Astrocyte of the hippocampus (primary cell): ENCODE measurements at regions not wholly inside any gene's neighbourhood (a gene's known extent, or its start where the extent isn't known, plus 50 kb on each side); places are given as distances from the start of the nearest gene placed in this dataset.
"Not testable (repeated sequence)": the region's sequence is repeated elsewhere in the genome, so short reads cannot be mapped to it uniquely, and the experiment has no call there.

Experiments
- DNase-seq: peaks from one replicate; pipeline ENCODE4 v3.0.0; 2011; ENCODE audit warnings: low read depth, low spot score

GRCh38 chr15:79492065-79492464, 59.9 kb downstream of the MINAR1 start:
- no peak for DNase-seq

DNA sequence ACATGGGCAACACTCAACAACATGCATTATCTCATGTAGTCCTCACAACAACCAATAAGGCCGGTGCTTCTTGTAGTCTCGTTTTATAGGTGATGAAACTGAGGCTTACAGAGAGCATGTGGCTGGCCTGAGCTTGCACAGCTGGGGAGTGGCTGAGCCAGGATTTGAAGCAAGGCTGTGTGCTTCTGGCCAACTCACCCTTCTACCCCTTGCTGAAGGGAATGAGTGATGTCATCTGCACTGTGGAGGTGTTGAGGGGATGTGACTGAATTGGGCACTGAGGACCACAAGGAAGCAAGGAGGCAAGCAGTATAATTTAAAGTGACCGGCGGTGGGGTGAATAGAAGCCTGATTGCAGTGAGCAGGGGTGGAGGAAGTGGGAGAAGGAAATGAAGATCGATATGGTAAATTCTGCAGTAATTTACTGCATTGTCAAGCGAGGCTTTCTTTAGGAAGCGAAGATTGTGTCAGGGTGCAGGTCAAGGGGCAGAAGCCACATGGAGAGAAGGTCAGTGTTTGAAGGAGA, 62.3 kb downstream of the MINAR1 start:
- DNase-seq, result no peak

DNA sequence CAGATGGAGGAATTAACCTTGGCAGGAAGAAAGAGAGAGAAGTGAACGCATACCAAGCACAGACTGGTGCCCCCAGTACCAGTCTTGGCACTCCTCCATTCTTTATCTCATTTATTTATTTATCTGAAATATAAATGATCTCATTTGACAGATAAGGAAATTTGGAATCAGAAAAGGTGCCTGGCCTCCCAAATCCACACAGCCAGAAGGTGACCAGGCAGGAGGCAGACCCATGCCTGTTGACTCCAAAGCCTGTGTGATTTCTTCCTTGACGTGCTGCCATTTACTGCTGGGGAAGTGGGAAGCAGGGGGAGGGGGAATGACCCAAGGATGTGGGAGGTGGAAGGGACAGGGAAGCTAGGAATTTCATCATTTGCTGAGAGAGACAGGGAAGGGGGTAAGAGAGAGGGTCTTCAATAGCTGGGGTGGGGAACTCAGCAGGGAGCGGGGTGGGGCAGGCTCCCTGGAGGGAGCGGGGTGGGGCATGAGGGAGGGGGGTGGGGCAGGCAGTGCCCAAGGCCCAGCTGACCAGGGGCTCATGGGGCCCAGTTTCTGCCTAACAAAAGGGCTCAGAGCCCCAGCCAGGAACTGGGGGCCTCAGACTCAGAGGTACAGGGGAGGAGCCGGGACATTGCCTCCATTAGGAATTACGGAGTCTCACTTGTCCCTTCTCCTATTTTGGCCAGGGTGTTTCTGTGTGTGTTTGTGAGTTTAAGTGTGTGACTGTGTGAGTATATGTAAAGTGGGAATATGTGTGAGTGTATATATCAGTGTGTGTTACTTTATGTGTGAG, 63.0 kb downstream of the MINAR1 start:
- no peak for DNase-seq

DNA sequence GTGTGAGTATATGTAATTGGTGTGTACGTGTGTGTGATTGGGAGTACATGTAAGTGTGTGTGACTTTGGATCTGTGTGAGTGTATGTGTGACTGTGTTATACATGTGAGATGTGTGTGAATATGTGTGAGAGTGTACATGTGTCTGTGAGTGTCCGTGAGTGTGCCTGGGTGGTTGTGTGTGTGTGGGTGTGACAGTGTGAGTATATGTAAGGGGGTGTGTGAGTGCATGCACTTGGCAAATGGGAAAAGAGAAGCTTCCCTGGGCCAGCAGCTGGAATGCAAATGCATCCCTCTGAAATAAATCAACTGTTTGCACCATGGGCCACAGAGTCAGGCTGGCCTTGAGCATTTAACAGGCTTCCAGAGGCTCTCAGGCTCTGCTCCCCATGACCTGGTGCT, 63.6 kb downstream of the MINAR1 start:
- DNase-seq, result no peak

- no peak for DNase-seq
Observed at GRCh38 chr15:79496838-79497237, 64.7 kb downstream of the MINAR1 start.

GRCh38 chr15:79501086-79501485, 69.0 kb downstream of the MINAR1 start:
- no peak for DNase-seq

DNA sequence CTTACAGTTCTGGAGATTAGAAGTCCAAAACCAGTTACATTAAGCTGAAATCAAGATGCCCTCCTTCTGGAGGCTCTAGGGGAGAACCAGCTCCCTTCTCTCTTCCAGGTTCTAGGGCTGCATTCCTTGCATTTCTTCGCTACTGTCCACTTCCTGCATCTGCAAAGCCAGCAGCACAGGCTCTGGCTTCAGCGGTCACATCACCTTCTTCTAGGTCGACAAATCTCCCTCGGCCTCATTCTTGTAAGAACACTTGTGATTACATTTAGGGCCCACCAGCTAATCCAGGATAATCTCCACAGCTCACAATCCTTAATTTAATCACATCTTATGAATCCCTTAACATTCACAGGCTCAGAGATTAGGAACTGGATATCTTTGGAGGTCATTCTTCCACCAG, 73.8 kb downstream of the MINAR1 start:
- no peak for DNase-seq

DNA sequence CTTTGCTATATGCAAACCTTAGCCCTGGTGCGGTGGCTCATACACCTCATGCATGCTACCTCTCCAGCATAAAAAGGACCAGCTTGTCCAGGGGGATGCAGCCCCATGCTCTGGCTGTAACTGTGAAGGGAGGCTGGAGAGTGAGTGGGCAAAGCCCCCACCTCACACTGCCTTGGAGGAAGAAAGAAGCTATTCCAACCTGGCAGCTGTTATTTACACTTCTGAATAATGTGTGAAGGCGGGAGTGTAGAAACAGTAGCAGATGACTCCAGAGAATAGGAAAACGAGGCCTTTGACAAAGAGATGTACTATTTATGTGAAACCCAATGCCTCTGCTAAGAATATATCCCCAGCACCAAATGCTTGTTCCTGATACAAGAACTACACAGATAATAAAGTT, 80.7 kb downstream of the MINAR1 start:
- not testable (repeated sequence) for DNase-seq

DNA sequence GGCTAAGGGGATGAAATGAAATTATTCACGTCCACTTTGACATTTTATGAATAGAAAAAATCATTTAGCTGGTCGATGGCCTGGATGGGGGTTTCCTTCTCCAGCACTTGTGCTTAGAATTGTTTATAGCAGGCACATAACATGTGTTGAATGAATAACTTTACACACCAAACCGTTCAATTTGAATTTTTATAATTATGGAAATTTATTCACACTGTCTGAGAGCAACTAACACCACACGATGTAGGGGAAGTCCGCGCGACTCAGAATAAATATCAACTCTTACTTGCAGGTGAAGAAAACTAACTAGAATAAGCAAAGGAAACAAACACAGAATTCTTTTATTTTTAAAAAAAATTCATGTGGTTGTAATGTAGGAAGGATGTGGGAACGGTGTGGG, 81.3 kb downstream of the MINAR1 start:
- DNase-seq, result no peak

DNA sequence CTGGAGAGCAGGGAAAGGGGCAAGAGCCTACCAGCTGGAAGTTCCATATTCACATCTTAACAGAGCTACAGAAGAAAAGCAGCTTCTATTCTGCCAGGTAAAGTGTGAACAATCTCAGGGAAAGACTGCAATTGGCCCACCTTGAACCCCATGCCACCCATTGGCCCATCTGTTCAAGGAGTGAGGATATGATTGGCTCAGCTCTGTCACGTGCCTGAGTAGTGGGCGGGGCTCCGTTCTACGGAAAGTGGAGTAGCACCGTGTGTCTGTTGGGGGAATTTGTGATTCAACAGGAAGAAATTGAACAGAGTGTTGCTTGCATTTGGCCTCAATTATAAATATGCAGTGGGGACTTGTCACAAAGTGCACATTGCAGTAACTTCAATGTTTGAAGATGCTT, 81.8 kb downstream of the MINAR1 start:
- DNase-seq, result no peak

DNA sequence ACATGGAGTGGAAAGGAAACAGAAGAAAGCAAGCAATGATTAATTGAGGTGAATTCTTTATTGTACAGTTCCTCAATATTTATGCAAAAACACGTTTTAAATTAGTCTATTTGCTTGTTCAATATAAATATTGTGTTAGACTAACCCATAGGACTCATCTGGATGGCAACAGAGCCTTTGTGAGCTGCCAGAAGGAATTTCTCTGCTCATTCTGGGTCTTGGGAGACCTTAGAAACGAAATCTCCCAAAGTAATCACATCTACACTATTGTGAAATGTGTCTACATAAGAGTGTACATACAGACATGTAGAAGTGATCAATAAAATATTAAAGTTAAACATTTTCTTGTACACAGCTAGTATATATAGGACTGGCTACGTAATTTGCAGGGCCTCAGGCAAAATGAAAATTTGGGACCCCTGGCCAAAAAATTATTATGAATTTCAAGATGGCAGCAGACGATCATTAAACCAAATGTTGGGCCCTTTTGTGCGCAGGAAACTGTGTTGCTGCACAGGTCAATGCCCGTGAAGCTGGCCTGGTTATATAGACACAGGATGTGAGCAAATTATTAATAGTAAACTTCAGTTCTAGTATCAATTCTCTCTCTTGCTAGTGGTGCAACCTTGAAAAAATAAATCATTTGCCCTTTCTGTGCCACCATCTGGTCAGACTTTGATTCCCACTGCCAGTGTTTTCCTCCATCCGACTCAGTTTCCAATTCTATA, 83.3 kb downstream of the MINAR1 start:
- DNase-seq, result no peak

DNA sequence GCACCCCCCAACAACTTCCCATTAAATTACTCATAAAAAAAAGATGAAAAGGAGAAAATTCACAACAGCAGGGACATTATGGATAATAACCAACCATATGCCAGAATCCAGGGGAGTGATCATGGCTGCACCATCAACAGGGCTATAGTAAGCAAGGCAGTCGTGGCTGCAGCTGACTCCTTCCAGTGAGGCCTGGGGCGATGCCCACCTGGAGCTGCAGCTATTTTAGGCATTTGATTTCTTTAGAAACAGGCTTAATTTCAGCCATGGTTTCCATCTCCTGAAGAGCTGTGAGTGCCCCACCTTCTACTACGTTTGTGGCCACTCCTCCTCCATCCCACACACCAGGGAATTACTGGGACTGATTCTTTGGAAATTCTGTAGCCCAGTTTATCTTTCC, 84.0 kb downstream of the MINAR1 start:
- DNase-seq, result no peak

DNA sequence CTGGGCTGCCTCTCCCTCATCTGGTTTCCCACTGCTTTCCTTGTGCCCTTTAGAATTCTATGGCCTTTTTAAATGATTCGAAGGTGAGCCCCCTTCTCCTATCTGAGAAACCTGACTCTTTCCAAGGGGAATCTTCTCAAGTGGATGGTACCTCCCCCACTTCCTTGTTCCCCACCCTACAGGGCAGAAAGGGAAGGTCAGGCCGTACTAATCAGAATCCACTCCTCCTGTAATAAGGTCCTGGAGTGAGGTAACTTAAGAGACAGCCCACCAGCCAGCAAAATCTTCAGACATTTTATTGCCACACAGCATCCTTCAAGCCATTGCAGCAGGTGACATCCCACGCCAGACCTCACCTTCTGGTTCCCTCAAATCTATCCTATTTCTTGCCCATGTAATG, 84.5 kb downstream of the MINAR1 start:
- no peak for DNase-seq

GRCh38 chr15:79519628-79520027, 87.5 kb downstream of the MINAR1 start:
- no peak for DNase-seq

GRCh38 chr15:79520654-79521053, 88.5 kb downstream of the MINAR1 start:
- no peak for DNase-seq

DNA sequence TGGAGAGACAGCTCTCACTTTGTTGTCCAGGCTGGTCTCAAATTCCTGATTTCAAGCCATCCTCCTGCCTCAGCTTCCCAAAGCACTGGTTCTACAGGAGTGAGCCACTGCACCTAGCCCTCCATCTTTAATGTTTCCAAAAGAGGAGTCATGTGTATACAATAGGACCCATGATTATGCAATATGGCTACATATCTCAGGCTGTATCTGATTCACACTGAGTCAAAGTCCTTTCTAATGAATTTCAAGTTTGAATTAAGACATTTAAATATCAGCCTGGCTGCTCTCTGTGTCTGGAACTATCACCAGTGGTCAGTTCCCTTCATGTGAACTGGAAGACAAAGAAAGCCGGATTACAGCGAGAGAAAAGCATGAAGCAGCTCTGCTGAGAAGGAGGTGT, 90.5 kb downstream of the MINAR1 start:
- no peak for DNase-seq

GRCh38 chr15:79523266-79523665, 91.1 kb downstream of the MINAR1 start:
- no peak for DNase-seq

DNA sequence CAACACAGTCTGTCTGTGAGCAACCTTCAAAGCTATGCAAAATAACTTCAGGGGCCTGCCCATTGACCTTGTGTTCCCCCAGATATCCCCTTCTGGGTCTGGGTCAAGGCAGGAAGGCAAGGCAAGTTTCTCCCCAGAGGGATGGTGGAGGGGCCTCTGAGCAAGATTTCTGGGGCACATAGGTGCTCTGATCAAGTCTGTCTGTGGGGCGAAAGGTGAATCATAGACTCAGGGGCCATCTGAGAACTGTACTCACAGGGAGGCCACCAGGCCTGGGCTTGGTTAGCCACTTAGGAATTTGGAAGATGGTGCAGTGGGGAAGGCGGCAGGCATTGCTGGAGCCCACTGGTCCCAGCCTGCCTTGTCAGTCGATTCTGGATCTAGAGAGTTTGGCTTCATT, 92.4 kb downstream of the MINAR1 start:
- no peak for DNase-seq

DNA sequence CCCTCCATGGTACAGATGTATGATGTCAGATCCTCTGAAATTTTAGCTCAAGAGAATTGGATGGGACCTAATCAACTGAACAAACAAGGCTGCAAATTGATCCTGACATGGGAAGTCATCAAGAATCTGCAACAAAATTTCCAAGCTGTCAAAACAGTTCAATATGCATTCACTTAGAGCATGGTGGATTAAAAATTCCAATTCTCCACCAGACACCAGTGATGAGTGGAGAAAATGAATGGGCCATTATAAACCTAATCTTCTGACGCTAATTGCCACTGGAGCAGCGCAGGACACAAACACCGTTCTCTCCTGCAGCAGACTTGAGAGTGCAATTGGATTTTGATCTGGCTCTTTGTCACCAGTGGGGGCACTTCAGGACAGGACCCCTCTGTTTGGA, 94.2 kb downstream of the MINAR1 start:
- no peak for DNase-seq

GRCh38 chr15:79527821-79528220, 95.7 kb downstream of the MINAR1 start:
- no peak for DNase-seq

GRCh38 chr15:79529157-79529785, 97.1 kb downstream of the MINAR1 start:
- DNase-seq, result no peak

- DNase-seq, result peak; percentile 12
Observed at GRCh38 chr15:79535536-79535935, 103.4 kb downstream of the MINAR1 start.

DNA sequence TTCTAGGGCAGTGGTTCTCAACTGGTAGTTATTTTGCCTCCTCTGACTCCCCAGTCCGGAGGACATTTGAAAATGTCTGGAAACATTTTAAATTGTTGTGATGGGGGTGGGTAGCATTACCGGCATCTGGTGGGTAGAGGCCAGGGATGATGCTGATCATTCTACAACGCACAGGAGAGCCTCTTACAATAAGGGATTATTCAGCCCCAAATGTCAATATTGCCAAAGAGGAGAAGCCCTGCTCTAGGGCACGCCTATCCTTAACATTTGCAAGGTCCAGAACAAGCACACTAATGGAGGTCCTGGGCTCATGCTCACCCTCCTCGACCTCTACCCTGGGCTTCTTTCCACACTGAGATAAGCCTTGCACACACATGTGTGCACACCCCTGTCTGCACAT, 106.4 kb downstream of the MINAR1 start:
- no peak for DNase-seq
